ENCODE measurements at regions not wholly inside any gene's neighbourhood (a gene's known extent, or its start where the extent isn't known, plus 50 kb on each side); places are given as distances from the start of the nearest gene placed in this dataset.

DNA sequence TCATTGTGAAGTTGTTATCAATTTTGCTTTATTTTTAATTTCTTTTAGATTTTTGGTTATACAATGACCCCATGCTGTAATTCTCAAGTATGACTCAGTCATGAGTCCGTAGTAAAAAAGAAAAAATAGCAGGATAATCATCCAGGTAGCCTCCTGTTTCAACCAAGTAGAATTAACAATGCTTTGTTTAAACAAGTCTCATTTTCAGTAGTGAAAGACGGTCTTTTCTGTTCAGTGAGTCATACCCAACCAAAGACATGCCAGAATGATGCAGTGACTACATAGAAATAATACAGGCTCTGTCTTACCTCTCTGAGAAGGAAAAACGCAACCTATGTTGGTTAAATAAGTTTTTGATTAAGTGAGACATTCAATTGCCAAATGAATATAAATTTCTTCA lies 67.8 kb upstream of the DSC1 start:
- ChIA-PET CTCF (ENCODE audit: low intra/inter-chr PET ratio) (no interaction called here), POLR2A (no interaction called here)
- no peak overlapping the region for H3K4me3 ChIP-seq
- in situ Hi-C loops (cut with MboI) (no loop called here), intact Hi-C loops (cut with micrococcal nuclease) (no loop called here)
- no peak overlapping the region for H3K4me2 ChIP-seq (ENCODE audit: insufficient read depth, low read length)
- no peaks in the 10 kb centered on the region for H3K9me1 ChIP-seq (ENCODE audit: control insufficient read depth, insufficient read depth, low read length)
- 2% methylated on average over 3 of the region's 3 CpGs for WGBS (ENCODE audit: insufficient coverage, low coverage, missing lambda C conversion rate)
- no peak overlapping the region for H3K9ac ChIP-seq (ENCODE audit: insufficient read depth in 1 of 2, low read depth in 2 of 2, low read length in 2 of 2)
- H2AFZ ChIP-seq (ENCODE audit: low read depth, low read length), result no peak overlapping the region
- H4K20me1 ChIP-seq (replicated peaks; ENCODE audit: control insufficient read depth, insufficient read depth, low read length), result no peaks in the 10 kb centered on the region
- TF ChIP-seq TCF7 (IDR thresholded peaks at IDR 0.05; ENCODE audit: borderline replicate concordance), result no peak
- peak; percentile 46; the same call in 1 of the 2 replicates for TF ChIP-seq FOSL1 (tag; conservative IDR thresholded peaks at IDR 0.05)
- no peak for TF ChIP-seq ELF1 (tag; IDR thresholded peaks at IDR 0.05)
- no peak for TF ChIP-seq SMAD4 (CRISPR knock-in tag; conservative IDR thresholded peaks at IDR 0.05)
- TF ChIP-seq JUND (IDR thresholded peaks at IDR 0.05; ENCODE audit: borderline replicate concordance, low read depth, low read length), result no peak
- 0 out of 3 replicates have a peak, but pooled peaks have one; percentile 19 for TF ChIP-seq JUND (tag; IDR thresholded peaks at IDR 0.05; ENCODE audit: borderline replicate concordance, low read depth, low read length)
- TF ChIP-seq, protein P1, sequence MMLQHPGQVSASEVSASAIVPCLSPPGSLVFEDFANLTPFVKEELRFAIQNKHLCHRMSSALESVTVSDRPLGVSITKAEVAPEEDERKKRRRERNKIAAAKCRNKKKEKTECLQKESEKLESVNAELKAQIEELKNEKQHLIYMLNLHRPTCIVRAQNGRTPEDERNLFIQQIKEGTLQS (IDR thresholded peaks at IDR 0.05), result 0 out of 2 replicates have a peak, but pooled peaks have one; percentile 13
- TF ChIP-seq, protein P1 (CRISPR knock-in tag; conservative IDR thresholded peaks at IDR 0.05), result no peak
- H3K79me2 ChIP-seq (ENCODE audit: control insufficient read depth, insufficient read depth, low read length), result no peaks in the 10 kb centered on the region
- DNase-seq (ENCODE audit: extremely low read depth in 1 of 4, low spot score in 3 of 4) (no peak), ATAC-seq (no peak), FAIRE-seq (no peak)
- no peaks in the 10 kb centered on the region for H3K27me3 ChIP-seq (ENCODE audit: control insufficient read depth in 2 of 2, insufficient read depth in 2 of 2, low read length in 2 of 2)
- H3K4me1 ChIP-seq (replicated peaks in 1 of 2; ENCODE audit: control insufficient read depth in 2 of 2, insufficient read depth in 2 of 2, low read length in 2 of 2), result no peaks in the 10 kb centered on the region
- H3K9me3 ChIP-seq (replicated peaks; ENCODE audit: control insufficient read depth, insufficient read depth, low read depth, low read length), result no peaks in the 10 kb centered on the region
- H3K36me3 ChIP-seq (ENCODE audit: control insufficient read depth, insufficient read depth, low read length), result no peaks in the 10 kb centered on the region
- BruUV-seq (replicated peaks), result no TSS peak
- no peak overlapping the region; the same call in 2 of the 3 replicates for H3K27ac ChIP-seq (ENCODE audit: extremely low read depth, low read depth, low read length)

Measured in K562 (cell line).